ENCODE measurements at regions not wholly inside any gene's neighbourhood (a gene's known extent, or its start where the extent isn't known, plus 50 kb on each side); places are given as distances from the start of the nearest gene placed in this dataset.

DNA sequence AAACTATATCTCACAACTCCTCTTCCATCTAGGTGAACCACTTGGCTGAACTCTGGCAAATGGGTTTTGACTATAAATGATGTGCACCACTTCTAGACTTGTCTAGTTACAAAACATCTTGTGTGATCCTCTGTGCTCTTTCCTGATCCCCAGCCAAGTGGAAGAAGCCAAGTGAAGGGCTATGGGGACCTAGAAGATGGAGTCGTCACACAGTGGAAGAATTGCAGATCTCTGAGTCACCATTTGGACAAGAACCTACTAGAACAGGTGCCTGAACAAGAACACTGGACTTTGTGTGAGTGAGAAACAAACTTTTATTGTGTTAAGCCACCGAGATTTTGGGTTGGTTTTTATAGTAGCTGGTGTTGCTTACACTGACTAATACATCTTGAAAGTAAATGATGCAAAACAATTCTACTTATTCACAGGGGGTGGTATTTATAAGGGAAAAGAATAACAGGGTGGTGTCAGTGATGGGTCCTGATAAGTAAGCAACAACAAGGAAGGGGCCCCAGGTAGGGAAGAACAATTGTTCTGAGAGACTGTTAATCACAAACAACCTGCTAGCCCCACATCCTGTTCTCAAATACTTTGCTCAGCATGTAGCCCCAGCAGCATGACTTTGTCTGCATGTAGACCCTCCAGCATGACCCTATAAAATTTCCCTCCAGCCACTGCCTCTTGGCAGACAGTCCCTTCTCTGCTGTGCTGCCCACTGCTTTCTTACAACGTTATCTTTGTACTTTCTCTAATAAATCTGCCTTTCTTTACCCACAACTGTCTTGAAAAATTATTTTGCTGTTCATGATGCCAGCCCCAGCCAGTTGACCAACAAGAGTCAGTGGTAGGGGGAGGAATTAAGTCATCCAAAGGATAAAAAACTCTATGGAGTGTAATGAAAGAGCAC, 280.7 kb upstream of the PLET1 start:
- no peaks in the 10 kb centered on the region for H3K27me3 ChIP-seq (ENCODE audit: control insufficient read depth in 1 of 2, insufficient read depth in 2 of 2, low read length in 2 of 2)
- WGBS, 2 donors = 50 to 57% methylated on average over 3 of the region's 3 CpGs

DNA sequence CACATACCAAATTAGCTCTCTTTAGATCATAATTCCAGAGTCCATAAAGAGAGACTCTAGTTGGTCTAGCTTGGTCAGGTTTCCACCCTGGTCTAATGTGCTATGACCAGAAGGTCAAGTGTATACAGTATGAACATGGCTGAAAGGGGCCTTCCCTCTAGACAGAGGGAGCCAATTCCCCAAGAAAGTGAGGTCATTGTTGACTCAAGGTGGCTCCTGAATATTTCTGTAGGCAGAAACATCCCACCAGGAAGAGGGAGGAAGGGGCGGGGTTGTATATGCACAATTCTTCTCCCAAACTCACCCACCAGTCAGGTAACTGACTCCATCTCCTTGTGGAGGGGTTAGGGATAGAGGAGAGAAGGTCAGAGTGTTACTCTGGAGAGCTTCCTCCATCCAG, 281.8 kb upstream of the PLET1 start:
- no peaks in the 10 kb centered on the region for H3K9me3 ChIP-seq (ENCODE audit: control insufficient read depth in 2 of 2, insufficient read depth in 1 of 2, low read depth in 1 of 2, low read length in 1 of 2)
- H3K27ac ChIP-seq (ENCODE audit: low read depth in 2 of 2, low read length in 1 of 2) = no peak overlapping the region
- no peaks in the 10 kb centered on the region for H3K27me3 ChIP-seq (ENCODE audit: control insufficient read depth in 1 of 2, insufficient read depth in 2 of 2, low read length in 2 of 2)
- H3K4me1 ChIP-seq (ENCODE audit: control insufficient read depth in 2 of 2, insufficient read depth in 2 of 2, low read length in 1 of 2) = no peaks in the 10 kb centered on the region
- no peak overlapping the region for H3K4me3 ChIP-seq (ENCODE audit: low read depth in 1 of 2, low read length in 2 of 2)
- no peaks in the 10 kb centered on the region for H3K36me3 ChIP-seq (ENCODE audit: control insufficient read depth in 2 of 2, insufficient read depth in 2 of 2, low read length in 1 of 2)
- WGBS, 2 donors = 83 to 93% methylated on average over 1 of the region's 1 CpG

More for the DNA sequence above, 280.7 kb upstream of the PLET1 start:
- Histone ChIP-seq H3K36me3 (ENCODE audit: control insufficient read depth in 2 of 2, insufficient read depth in 2 of 2, low read length in 1 of 2) (no peaks in the 10 kb centered on the region), H3K4me3 (ENCODE audit: low read depth in 1 of 2, low read length in 2 of 2) (no peak overlapping the region), H3K9me3 (ENCODE audit: control insufficient read depth in 2 of 2, insufficient read depth in 1 of 2, low read depth in 1 of 2, low read length in 1 of 2) (no peaks in the 10 kb centered on the region), H3K27ac (ENCODE audit: low read depth in 2 of 2, low read length in 1 of 2) (no peak overlapping the region), H3K4me1 (ENCODE audit: control insufficient read depth in 2 of 2, insufficient read depth in 2 of 2, low read length in 1 of 2) (no peaks in the 10 kb centered on the region)

DNA sequence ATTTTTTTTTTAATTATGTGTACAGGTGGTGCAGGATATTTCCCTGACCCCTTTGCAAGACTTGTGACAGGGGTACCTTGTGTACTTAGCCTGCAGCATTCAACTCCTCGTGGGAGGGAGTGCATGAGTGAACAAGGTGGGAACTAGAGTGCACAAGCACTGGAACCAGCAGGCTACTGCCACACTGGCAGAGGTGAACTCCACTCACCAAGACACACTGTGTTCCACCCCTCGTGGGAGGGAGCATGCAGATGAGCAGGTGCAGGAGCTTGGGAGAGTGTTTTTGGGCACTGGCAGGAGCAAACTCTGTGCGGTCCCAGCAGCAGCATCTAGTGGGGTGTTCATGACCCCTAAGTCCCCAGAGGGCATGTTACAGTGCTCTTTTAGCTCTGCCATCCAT, 282.7 kb upstream of the PLET1 start:
- no peaks in the 10 kb centered on the region for H3K36me3 ChIP-seq (ENCODE audit: control insufficient read depth in 2 of 2, insufficient read depth in 2 of 2, low read length in 1 of 2)
- H3K27ac ChIP-seq (ENCODE audit: low read depth in 2 of 2, low read length in 1 of 2) = no peak overlapping the region
- WGBS, 2 donors = 82 to 83% methylated on average over 3 of the region's 3 CpGs
- H3K27me3 ChIP-seq (ENCODE audit: control insufficient read depth in 1 of 2, insufficient read depth in 2 of 2, low read length in 2 of 2) = no peaks in the 10 kb centered on the region
- H3K9me3 ChIP-seq (ENCODE audit: control insufficient read depth in 2 of 2, insufficient read depth in 1 of 2, low read depth in 1 of 2, low read length in 1 of 2) = no peaks in the 10 kb centered on the region
- no peaks in the 10 kb centered on the region for H3K4me1 ChIP-seq (ENCODE audit: control insufficient read depth in 2 of 2, insufficient read depth in 2 of 2, low read length in 1 of 2)
- no peak overlapping the region for H3K4me3 ChIP-seq (ENCODE audit: low read depth in 1 of 2, low read length in 2 of 2)

DNA sequence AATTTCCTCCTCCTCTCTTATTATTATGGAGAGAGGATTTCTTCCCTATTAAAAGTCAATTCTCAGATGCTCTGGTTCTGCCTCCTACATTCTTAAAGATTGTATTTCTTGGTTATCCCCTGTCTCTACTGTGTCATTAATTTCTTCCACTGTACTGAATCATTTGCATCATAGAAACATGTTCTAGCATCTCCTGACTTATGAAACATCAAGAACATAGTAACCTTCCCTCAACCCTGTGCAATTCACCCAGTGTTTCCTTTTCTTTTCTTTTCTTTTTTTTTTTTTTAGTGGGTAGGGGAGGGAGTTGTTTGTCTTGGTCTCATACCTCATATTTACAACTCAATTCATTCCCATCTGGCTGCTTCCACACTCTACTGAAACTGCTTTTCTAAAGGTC, 288.0 kb upstream of the PLET1 start:
- Histone ChIP-seq H3K4me3 (ENCODE audit: low read depth in 1 of 2, low read length in 2 of 2) (no peak overlapping the region), H3K36me3 (ENCODE audit: control insufficient read depth in 2 of 2, insufficient read depth in 2 of 2, low read length in 1 of 2) (no peaks in the 10 kb centered on the region), H3K27me3 (ENCODE audit: control insufficient read depth in 1 of 2, insufficient read depth in 2 of 2, low read length in 2 of 2) (no peaks in the 10 kb centered on the region), H3K4me1 (ENCODE audit: control insufficient read depth in 2 of 2, insufficient read depth in 2 of 2, low read length in 1 of 2) (no peaks in the 10 kb centered on the region), H3K27ac (ENCODE audit: low read depth in 2 of 2, low read length in 1 of 2) (no peak overlapping the region), H3K9me3 (ENCODE audit: control insufficient read depth in 2 of 2, insufficient read depth in 1 of 2, low read depth in 1 of 2, low read length in 1 of 2) (no peaks in the 10 kb centered on the region)

DNA sequence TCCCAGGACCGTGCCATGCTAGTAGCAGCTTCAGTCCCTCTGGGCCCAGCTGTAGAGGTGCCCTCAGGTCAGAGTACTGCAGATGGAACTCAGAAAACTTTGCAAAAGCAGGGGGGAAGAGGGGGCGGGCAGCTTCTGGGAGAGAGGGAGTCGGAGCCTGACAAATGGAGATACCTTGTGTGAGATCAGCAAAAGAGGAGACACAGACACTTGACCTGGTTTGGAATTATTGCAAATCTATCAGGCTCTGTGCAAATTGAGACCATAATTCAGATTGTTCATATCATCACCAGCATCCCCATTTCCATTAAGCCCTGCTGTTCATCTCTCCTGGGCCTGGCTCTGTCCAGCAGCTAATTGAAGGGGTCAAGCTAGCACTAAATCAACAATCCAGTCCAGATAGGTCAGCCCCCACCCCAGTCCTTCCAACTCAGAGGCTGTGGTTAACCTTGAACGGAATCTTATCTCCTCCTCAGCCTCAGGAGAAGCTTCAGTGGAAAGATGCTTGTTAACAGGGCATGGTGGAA, 292.6 kb upstream of the PLET1 start:
- H3K36me3 ChIP-seq (ENCODE audit: control insufficient read depth in 2 of 2, insufficient read depth in 2 of 2, low read length in 1 of 2) = no peaks in the 10 kb centered on the region
- H3K9me3 ChIP-seq (ENCODE audit: control insufficient read depth in 2 of 2, insufficient read depth in 1 of 2, low read depth in 1 of 2, low read length in 1 of 2) = no peaks in the 10 kb centered on the region
- WGBS, 2 donors = 82 to 88% methylated on average over 4 of the region's 4 CpGs
- no peaks in the 10 kb centered on the region for H3K4me1 ChIP-seq (ENCODE audit: control insufficient read depth in 2 of 2, insufficient read depth in 2 of 2, low read length in 1 of 2)
- no peaks in the 10 kb centered on the region for H3K27me3 ChIP-seq (ENCODE audit: control insufficient read depth in 1 of 2, insufficient read depth in 2 of 2, low read length in 2 of 2)
- H3K27ac ChIP-seq (ENCODE audit: low read depth in 2 of 2, low read length in 1 of 2) = no peak overlapping the region
- no peak overlapping the region for H3K4me3 ChIP-seq (ENCODE audit: low read depth in 1 of 2, low read length in 2 of 2)

DNA sequence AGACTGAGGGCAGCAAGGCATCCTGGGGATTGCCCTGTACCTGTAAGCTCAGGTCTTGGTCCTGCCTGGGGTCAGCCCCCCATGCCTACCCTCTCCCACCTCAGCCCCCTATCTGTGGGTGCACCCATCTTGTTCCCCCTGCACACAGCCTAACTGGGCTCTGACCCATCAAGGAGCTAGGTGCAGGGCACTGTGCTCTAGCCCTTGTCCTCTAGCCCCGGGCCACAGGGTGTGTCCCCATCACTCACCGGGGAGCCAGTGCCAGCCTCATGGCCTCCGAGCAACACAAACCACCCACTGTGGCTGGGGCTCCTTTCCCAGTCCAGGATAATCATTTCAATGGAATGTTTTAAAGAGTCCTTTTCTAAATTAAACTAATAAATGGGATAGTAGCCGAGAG, 293.9 kb upstream of the PLET1 start:
- no peaks in the 10 kb centered on the region for H3K36me3 ChIP-seq (ENCODE audit: control insufficient read depth in 2 of 2, insufficient read depth in 2 of 2, low read length in 1 of 2)
- 51 to 56% methylated on average over 4 of the region's 4 CpGs for WGBS, 2 donors
- no peaks in the 10 kb centered on the region for H3K9me3 ChIP-seq (ENCODE audit: control insufficient read depth in 2 of 2, insufficient read depth in 1 of 2, low read depth in 1 of 2, low read length in 1 of 2)
- H3K4me1 ChIP-seq (ENCODE audit: control insufficient read depth in 2 of 2, insufficient read depth in 2 of 2, low read length in 1 of 2) = no peaks in the 10 kb centered on the region
- H3K27ac ChIP-seq (ENCODE audit: low read depth in 2 of 2, low read length in 1 of 2) = no peak overlapping the region
- no peaks in the 10 kb centered on the region for H3K27me3 ChIP-seq (ENCODE audit: control insufficient read depth in 1 of 2, insufficient read depth in 2 of 2, low read length in 2 of 2)
- H3K4me3 ChIP-seq (ENCODE audit: low read depth in 1 of 2, low read length in 2 of 2) = no peak overlapping the region

DNA sequence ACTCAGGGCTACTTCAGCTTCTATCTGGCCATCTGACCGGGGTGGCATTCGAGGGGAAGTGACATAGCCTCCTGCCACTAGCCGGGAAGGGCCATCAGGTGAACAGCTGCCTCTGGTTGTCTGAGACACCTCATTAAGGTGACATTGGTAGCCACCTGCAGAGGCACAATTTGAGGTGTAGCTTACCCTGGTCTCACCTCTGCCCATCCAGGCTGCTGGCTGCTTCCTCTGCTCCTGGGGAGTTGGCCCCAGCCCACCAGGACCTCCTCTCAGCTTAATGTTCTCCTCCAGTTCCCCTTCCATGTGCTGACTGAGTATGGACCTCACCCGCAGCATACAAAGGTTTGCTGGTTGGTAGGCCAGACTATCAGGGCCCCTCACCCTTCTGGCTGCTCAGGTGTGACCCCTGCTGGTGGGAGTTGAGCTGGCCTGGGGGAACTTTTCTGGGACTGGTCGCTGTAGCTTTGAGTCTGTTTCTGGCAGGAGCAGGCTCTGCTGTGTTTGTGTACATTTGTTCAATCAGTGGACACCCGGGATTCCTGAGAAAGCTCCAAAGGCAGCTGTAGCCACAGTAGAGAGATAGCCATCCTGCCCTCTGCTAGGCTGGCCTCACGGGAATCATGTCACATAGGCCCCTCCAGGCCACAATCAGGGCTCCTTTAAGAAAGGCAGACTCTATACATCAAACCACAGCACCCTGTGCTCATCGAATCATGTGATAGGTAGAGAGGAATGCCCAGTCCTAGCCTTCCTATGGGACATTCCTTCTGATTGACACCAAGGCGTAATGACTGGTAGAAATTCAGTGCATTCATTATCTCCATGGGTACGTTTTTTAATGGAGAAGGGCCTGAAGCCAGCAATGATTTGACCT, 295.1 kb upstream of the PLET1 start:
- WGBS, 2 donors = 65 to 70% methylated on average over 10 of the region's 10 CpGs

DNA sequence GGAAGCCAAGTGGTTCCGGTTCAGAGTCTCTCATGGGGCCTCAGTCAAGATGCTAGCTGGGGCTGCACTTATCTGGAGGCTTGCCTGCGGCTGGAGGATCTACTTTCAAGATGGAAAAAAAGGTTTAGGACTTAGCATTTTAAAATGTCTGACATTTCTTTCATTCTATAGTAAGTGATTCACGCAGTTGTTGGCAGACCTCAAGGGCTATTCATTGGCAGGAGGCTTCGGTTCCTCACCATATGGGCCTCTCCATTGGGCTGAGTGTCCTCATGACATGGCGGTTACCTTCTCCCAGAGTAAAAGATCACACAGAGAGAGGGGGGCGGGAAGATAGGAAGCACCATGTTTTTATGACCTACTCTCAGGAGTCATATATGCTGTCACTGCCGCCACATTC, 298.0 kb upstream of the PLET1 start:
- Histone ChIP-seq H3K9me3 (ENCODE audit: control insufficient read depth in 2 of 2, insufficient read depth in 1 of 2, low read depth in 1 of 2, low read length in 1 of 2) (no peaks in the 10 kb centered on the region), H3K4me1 (ENCODE audit: control insufficient read depth in 2 of 2, insufficient read depth in 2 of 2, low read length in 1 of 2) (no peaks in the 10 kb centered on the region)

More for the DNA sequence above, 295.1 kb upstream of the PLET1 start:
- Histone ChIP-seq H3K4me3 (ENCODE audit: low read depth in 1 of 2, low read length in 2 of 2) (no peak overlapping the region), H3K27ac (ENCODE audit: low read depth in 2 of 2, low read length in 1 of 2) (no peak overlapping the region), H3K27me3 (ENCODE audit: control insufficient read depth in 1 of 2, insufficient read depth in 2 of 2, low read length in 2 of 2) (no peaks in the 10 kb centered on the region), H3K9me3 (ENCODE audit: control insufficient read depth in 2 of 2, insufficient read depth in 1 of 2, low read depth in 1 of 2, low read length in 1 of 2) (no peaks in the 10 kb centered on the region), H3K4me1 (ENCODE audit: control insufficient read depth in 2 of 2, insufficient read depth in 2 of 2, low read length in 1 of 2) (no peaks in the 10 kb centered on the region), H3K36me3 (ENCODE audit: control insufficient read depth in 2 of 2, insufficient read depth in 2 of 2, low read length in 1 of 2) (no peaks in the 10 kb centered on the region)

DNA sequence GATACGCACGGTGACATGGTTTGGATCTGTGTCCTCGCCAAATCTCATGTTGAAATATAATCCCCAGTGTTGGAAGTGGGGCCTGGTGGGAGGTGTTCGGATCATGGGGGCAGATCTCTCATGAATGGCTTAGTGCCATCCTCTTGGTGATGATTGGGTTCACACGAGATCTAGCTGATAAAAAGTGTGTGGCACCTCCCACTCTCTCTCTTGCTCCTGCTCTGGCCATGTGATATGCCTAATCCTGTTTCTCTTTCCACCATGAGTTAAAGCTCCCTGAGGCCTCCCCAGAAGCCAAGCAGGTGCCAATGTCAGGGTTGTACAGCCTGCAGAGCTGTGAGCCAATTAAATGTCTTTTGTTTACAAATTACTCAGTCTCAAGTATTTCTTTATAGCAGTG, 303.1 kb upstream of the PLET1 start:
- Histone ChIP-seq H3K36me3 (ENCODE audit: control insufficient read depth in 2 of 2, insufficient read depth in 2 of 2, low read length in 1 of 2) (no peaks in the 10 kb centered on the region), H3K4me1 (ENCODE audit: control insufficient read depth in 2 of 2, insufficient read depth in 2 of 2, low read length in 1 of 2) (no peaks in the 10 kb centered on the region), H3K27me3 (ENCODE audit: control insufficient read depth in 1 of 2, insufficient read depth in 2 of 2, low read length in 2 of 2) (no peaks in the 10 kb centered on the region), H3K9me3 (ENCODE audit: control insufficient read depth in 2 of 2, insufficient read depth in 1 of 2, low read depth in 1 of 2, low read length in 1 of 2) (no peaks in the 10 kb centered on the region), H3K4me3 (ENCODE audit: low read depth in 1 of 2, low read length in 2 of 2) (no peak overlapping the region), H3K27ac (ENCODE audit: low read depth in 2 of 2, low read length in 1 of 2) (peak overlapping the region in 1 of 2 donors; percentile 22)
- 73 to 80% methylated on average over 5 of the region's 5 CpGs for WGBS, 2 donors

More for the DNA sequence above, 298.0 kb upstream of the PLET1 start:
- no peak overlapping the region for H3K4me3 ChIP-seq (ENCODE audit: low read depth in 1 of 2, low read length in 2 of 2)
- no peaks in the 10 kb centered on the region for H3K27me3 ChIP-seq (ENCODE audit: control insufficient read depth in 1 of 2, insufficient read depth in 2 of 2, low read length in 2 of 2)
- H3K27ac ChIP-seq (ENCODE audit: low read depth in 2 of 2, low read length in 1 of 2) = no peak overlapping the region
- H3K36me3 ChIP-seq (ENCODE audit: control insufficient read depth in 2 of 2, insufficient read depth in 2 of 2, low read length in 1 of 2) = no peaks in the 10 kb centered on the region
- 87 to 88% methylated on average over 7 of the region's 7 CpGs for WGBS, 2 donors

Data from esophagus (tissue), 2 donors.